ENCODE measurements at regions not wholly inside any gene's neighbourhood (a gene's known extent, or its start where the extent isn't known, plus 50 kb on each side); places are given as distances from the start of the nearest gene placed in this dataset.

DNA sequence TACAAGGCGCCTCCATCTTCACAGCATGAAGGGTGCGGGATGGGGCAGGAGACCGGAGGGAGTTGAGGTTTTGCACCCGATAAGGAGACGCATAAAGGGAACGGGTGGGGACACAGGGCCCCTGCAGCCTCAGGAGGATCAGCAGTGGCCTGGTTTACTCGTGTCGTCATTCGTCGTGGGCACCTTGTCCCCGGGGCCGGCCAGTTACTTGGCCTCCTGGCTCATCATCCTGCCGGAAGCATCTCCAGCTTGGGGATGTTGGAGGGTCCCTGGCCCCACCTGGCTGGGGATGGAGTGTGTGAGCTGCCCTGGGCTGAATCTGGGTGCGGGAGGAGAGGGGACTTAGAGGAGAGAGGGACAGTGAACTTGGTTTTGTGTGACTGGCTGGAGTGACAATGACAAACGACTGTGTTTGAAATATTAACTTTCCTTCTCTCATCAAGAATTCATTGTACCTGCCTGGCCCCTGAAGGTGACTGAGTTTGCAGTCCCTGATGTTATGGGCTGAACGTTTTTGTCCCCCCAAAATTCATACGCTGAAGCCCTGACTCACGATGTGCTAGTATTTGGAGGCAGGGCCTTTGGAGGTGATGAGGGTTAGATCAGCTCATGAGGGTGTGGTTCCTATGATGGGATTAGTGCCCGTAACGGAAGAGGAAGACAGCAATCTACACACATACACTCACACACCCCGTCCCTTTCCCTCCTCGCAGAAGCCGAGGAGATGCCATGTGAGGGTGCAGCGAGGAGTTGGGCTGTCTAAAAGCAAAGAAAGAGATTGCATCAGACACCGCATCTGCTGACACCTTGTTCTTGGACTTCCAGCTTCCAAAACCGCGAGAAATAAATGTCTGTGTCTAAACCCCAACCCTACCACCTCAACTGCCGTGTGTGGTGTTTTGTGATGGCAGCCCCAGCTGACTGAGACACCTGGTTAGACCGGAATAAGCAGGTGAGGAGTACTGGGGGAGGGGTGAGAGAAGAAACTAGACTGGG, 65.0 kb upstream of the MAP3K4 start:
- TF ChIP-seq, protein P1, sequence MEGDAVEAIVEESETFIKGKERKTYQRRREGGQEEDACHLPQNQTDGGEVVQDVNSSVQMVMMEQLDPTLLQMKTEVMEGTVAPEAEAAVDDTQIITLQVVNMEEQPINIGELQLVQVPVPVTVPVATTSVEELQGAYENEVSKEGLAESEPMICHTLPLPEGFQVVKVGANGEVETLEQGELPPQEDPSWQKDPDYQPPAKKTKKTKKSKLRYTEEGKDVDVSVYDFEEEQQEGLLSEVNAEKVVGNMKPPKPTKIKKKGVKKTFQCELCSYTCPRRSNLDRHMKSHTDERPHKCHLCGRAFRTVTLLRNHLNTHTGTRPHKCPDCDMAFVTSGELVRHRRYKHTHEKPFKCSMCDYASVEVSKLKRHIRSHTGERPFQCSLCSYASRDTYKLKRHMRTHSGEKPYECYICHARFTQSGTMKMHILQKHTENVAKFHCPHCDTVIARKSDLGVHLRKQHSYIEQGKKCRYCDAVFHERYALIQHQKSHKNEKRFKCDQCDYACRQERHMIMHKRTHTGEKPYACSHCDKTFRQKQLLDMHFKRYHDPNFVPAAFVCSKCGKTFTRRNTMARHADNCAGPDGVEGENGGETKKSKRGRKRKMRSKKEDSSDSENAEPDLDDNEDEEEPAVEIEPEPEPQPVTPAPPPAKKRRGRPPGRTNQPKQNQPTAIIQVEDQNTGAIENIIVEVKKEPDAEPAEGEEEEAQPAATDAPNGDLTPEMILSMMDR (IDR thresholded peaks at IDR 0.05 in 2 of 3, conservative IDR thresholded peaks at IDR 0.05 in 1 of 3; ENCODE audit: control insufficient read depth in 2 of 3, extremely low read depth in 1 of 3, insufficient read depth in 1 of 3, low read depth in 3 of 3, low read length in 3 of 3): no peak
- no peak for TF ChIP-seq NR2F1 (conservative IDR thresholded peaks at IDR 0.05)
- TF ChIP-seq USF1 (IDR thresholded peaks at IDR 0.05; ENCODE audit: borderline replicate concordance, extremely low read length, insufficient read depth, low read depth, low read length): no peak
- TF ChIP-seq EP300 (IDR thresholded peaks at IDR 0.05; ENCODE audit: borderline replicate concordance in 1 of 2, control insufficient read depth in 1 of 2, low read depth in 2 of 2, low read length in 2 of 2): no peak
- no peak for TF ChIP-seq ZBED1 (IDR thresholded peaks at IDR 0.05; ENCODE audit: borderline replicate concordance)
- no peak for TF ChIP-seq ZSCAN29 (IDR thresholded peaks at IDR 0.05)
- no peak for TF ChIP-seq POLR2AphosphoS5 (IDR thresholded peaks at IDR 0.05; ENCODE audit: low read length)
- no peak for TF ChIP-seq PAX5 (IDR thresholded peaks at IDR 0.05; ENCODE audit: borderline replicate concordance, low read depth, low read length)
- TF ChIP-seq MLLT1 (IDR thresholded peaks at IDR 0.05): no peak
- no peak for TF ChIP-seq SMAD1 (IDR thresholded peaks at IDR 0.05; ENCODE audit: low read depth, partially characterized antibody)
- no peak for TF ChIP-seq EZH2 (IDR thresholded peaks at IDR 0.05; ENCODE audit: borderline replicate concordance, control insufficient read depth, low read depth, low read length)
- no peak for TF ChIP-seq ZNF274 (IDR thresholded peaks at IDR 0.05; ENCODE audit: insufficient read depth, insufficient read length)
- no peak for TF ChIP-seq RBBP5 (conservative IDR thresholded peaks at IDR 0.05)
- TF ChIP-seq POLR2A (IDR thresholded peaks at IDR 0.05; ENCODE audit: low read depth, low read length): no peak

Data from GM12878 (cell line).